NCI-H1417 (cell line): ENCODE measurements at regions not wholly inside any gene's neighbourhood (a gene's known extent, or its start where the extent isn't known, plus 50 kb on each side); places are given as distances from the start of the nearest gene placed in this dataset.
"Not testable (repeated sequence)": the region's sequence is repeated elsewhere in the genome, so short reads cannot be mapped to it uniquely, and the experiment has no call there.

Source experiments
- DNase-seq, 3 experiments: peaks; one replicate each; lab custom pipeline; 2025; lab: John Stamatoyannopoulos, UW

DNA sequence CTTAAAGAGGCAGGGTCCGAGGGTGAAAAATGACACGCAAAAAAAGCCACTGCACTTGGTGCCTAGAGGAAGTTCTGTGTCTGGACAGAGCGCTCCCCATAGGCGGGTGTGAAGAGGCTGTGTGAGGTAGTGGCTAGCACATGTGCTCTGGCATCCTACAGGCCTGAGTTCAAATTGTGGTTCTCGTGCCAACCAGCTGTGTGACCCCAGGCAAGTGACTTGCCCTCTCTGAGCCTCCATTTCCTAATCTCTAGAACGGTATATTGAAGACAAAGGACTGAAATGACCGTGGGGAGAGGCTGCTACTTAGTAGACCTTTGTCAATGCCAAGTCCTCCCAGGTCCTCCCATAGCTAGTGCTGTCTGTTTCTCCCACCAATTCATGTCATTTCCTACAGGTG lies 79.1 kb upstream of the MYL10 start:
- no peak for DNase-seq

DNA sequence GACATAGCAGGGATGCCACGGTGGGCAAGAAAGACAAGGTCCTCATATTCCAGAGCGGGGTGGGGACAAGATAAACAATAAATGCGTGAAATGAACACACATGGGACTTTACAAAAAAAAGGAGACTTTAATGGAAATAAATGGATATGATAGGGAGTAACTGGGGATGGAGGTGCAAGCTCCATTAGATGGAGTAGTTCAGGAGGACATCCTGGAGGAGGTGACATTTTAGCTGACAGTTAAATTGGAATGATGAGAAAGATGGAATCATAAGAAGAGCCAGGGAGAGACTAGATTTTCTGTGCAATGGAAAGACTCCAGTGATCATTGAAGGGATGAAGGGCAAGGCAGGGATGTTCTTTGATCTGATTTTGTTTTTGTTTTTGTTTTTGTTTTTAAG lies 83.6 kb upstream of the MYL10 start:
- no peak for DNase-seq

DNA sequence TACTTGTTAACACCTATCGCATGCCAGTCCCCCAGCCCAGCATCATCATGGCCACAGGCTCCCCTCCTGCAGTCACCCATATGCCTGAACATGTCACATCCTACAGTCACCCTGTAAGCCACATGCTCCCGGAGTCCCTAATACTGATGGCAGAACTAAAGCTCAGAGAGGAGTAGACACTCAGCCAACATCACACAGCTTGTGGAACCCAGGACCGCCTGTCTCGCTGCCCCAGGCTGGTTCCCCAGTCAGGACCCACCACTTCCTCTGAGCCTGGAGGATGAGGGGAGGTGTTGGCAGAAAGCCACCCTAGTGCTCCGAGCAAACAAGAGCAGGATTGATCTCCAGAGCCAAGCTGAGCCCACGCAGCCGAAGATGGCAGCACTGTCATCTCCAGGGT lies 85.0 kb upstream of the MYL10 start:
- no peak for DNase-seq

DNA sequence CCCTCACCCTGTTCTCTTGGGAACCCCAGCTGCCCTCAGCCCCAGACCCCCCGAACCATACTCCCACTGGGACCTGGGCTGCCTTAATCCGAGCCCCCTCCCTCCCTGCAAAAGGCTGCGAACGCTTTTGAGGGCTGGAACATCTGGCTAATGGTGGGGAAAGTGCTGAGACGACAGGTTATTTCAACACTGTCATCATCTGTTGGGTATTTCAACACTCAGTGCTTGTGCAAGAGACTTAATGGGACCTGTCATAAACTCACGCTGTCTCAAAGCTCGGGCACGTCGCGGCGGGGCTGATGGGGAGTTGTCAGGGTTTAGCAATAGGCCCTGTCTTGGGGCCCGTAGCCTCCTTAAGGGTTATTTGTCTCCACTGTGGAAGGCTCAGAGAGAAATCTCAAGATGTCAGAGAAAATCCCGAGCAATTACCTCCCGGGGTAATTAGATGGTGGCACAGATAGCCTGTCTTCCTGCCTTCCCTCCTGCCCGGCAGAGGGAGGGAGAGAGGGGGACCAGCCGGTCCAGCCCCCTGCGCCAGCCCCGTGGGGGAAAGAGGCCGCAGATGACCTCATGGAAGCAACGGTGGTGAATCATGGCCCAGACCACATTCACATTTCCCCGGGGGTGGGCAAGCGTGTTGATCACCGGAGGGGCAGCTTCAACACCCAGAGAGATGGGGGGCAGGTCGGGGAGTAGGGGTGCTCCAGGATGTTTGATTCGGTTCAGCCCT lies 88.7 kb upstream of the MYL10 start:
- DNase-seq = peak in 1 of 3 experiments; percentile 56

DNA sequence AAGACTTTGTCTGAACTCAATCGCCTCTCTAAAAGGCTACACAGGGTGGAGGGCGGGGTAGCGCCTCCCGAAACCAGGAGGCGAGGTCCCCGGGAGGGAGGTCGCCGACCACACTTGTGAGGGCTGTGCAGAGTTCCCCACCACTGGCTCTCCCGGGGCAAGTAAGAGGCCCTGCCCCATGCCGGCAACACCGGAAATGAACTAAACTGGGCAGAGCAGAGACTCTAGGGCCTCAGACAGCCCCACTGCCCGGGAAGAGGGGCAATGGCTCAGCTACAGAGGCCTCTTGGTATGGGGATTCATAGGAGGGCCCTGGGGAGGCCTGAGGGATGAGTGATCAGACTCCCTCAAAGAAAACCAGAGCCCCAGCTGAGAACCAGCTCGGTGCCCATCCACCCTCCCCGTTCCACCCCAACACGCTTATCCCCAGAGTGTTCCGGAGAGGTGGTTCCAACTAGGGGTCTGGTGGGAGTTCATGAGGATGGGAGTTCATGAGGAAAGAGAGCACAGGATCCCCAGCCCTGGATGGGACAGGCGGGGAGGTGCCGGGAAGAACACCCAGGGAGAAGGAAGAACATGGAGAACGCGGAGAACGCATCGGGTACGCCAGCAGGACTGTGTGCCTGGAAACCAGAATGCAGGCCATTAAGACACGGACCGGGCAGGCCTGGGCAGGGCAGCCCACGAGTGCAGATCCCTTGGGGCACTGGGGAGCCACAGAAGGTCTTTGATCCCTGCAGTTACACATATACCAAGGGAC lies 89.4 kb upstream of the MYL10 start:
- DNase-seq = no peak

DNA sequence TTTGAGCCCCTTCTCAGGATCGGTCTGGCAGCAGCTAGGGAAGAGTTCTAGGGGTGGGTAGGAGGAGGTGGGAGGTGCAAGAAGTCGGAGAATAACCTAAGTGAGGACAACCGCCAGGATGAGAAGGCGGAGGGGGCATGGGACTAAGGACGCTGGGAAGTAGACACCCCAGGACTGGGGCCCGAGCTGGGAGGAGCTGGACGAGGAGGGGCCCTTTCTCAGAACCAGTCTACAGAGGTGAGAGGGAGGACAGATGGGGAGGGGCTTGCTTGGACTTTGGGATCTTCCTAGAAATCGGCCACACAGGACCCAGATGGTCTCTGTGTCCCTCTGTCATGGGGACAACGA lies 90.0 kb upstream of the MYL10 start:
- no peak for DNase-seq

DNA sequence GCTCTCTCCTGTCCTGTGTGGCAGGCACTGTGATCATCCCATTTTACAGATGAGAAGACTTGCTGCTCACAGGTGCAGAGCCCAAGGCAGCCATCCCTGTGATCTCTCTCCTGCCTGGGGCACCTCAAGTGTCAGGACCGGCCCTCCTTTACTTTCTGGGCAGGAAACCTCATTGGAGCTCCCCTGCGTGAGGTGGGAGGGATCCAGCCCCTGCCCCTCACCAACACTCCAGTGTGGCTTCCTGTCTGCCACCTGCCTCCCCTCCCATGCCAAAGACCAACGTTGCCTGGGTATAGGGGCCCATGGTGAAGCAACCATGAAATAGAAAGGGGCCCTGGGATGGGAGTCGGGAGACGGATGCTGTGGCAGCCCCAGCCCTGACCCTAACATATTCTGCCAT lies 91.2 kb upstream of the MYL10 start:
- DNase-seq = no peak

DNA sequence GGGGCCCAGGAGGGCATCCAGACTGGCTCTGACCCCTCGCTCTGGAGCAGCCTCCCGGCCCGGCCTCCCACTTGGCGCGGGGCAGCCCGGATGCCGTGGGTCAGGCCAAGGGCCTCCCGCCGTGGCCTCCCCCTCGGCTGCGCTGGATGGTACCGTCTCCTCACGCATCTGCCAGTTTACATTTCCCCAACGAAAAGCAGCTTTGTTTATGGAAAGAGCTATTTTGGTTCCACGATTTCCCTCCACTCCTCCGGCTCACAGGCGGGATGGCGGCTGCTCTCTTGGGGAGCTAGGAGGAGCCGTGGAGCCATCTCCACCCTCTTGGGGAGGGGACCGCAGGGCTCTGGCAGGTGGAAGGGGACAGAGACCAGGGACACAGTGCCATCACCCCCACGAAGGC lies 93.2 kb upstream of the MYL10 start:
- no peak for DNase-seq

DNA sequence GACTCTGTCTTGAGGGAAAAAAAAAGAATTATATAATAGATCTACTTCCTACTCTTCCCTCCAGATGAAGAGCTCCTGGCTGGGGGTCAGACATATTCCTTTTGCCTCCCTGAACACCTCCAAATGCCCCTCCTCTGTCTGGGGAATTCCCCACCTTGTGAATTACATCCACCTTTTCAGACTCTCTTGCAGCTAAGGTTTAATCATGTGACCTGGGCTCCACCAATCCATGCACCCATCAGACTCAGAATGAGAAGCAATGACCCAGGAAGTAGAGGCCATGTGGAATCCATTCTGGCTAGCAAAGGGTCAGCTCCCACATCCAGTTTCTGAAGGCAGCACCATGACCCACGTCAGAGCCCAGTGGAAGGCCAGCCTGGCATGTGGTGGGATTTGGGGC lies 93.6 kb upstream of the CUX1 start:
- DNase-seq = no peak

DNA sequence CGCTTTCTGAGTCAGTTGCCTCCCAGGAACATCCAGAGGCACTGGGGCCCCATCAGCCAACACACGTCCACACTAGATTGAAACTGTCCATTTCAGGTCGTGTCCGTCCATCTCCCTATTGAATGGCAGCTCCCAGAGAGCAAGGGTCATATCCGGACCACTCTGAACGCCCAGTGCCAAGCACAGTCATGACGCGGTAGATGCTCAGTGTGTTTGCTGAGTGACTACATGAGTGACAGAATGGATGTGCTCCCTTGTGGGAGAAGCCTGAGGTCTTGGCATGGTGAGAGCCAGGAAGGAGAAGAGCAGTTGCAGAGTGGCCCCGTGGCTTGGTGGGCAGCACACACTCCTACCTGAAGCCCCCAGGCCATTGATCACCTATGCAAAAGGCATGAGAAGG lies 92.5 kb upstream of the CUX1 start:
- no peak for DNase-seq

DNA sequence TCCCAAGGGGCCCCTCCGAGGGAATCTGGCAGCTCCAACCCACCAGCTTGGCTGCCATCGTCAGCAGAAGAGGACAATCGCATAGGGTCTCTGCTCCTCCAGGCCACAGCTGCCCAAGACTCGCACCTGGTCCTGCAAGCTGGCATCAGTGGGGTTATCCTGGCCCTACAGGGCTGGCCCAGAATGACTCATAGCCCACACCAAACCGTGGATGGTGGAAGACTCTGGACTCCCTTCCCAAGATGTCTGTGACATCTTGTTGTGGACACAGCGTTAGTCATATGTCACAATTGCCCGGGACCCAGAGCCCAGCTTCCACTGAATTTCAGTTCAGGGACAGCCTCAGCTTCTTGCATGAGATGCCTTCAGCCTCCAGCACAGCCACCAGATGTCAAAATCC lies 91.5 kb upstream of the CUX1 start:
- no peak for DNase-seq

DNA sequence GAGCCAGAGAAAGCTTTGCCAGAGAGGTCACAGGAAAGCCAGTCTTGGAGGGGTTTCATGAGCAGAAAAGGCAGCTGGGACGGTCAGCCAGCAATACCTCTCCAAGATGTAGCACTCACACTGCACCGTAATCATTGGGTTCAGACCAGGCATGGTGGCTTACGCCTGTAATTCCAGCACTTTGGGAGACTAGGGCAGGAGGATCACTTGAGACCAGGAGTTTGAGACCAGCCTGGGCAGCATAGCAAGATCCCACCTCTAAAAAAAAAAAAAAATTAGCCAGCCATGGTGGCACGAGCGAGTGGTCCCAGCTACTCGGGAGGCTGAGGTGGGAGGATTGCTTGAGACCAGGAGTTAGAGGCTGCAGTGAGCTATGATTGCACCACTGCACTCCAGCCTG lies 90.2 kb upstream of the CUX1 start:
- DNase-seq = no peak

DNA sequence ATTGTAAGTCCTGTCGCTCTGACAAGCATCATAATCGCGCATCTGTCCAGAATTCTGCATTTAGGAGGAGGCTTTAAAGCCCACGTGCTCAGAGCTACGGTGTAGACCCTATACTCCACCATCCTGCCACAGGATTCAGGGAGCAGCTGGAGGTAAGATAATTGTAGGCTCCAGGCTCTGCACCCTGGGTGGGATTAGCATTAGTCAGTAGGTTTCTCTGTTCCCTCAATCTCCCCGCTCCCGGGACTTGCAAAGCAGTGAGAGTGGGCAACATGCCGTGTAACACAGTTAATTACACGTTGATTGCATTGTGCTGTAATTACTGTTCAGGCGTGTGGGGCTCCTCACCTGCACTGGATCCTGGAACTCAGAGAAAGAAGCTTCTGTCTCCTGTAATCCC lies 89.3 kb upstream of the CUX1 start:
- peak in 2 of 3 experiments; percentile 83 to 96 for DNase-seq

DNA sequence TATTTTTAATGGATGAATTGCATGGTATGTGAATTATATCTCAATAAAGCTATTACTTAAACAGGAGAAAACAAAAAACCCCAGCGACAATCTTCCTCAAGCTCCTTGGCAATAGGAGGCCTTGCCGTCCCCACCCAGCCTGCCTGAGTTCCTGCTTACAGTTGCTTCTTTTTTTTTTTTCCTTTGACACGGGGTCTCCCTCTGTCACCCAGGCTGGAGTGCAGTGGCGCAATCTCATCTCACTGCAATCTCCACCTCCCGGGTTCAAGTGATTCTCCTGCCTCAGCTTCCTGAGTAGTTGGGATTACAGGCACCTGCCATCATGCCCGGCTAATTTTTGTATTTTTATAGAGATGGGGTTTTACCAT lies 88.6 kb upstream of the CUX1 start:
- DNase-seq = not testable (repeated sequence)

DNA sequence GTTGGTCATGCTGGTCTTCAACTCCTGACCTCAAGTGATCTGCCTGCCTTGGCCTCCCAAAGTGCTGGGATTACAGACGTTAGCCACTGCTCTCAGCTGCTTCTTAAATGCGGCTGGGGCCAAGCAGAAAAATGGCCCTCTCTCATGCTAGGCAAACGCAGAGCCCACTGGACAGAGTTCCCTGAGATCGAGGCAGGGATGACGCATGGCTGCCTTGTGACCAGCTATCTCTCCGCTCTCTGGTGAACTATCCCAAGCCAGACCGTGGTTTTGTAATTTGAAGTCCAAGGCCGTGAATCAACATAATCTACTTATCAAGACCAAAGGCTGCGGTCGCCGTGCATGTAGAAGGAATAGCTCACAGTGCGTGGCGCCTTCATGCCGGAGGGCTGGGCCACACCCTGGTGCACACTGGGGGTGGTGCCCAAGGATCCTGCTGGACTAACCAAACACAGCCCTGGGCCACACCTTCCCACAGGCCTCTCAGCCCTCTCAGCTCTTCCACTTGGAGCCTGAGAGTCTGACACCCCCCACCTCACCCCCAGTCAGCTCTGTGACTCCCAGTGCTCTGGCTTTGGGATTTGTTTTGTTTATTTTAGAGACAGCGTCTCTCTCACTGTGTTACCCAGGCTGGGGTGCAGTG lies 88.1 kb upstream of the CUX1 start:
- peak in 1 of 3 experiments; percentile 32 for DNase-seq

DNA sequence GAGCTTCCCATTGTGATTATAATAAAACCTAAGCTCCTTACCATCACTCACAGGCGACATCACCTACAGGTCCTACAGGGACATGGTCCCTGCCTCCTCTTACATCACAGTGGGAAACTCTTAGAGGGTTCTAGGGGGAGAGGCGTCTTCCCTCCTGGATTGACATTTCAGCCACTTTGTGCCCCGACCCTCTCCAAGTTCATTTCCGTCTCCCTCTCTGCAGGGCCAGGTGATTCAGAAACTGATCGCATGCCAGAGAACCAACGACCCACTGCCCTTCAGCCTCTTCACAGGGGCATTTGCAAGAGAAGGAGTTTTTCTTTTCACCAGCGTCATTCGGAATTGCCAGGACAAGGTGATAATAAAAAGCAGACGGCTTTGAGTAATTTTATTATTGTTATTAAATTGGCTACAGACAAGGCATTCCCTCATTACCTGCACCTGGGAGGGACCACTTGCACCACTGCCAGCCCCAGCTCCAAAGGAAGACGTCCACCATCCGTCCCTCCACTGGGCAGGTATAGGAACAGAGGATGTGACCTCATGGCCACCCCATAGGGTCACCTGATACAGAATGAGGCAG lies 85.8 kb upstream of the CUX1 start:
- DNase-seq = no peak

DNA sequence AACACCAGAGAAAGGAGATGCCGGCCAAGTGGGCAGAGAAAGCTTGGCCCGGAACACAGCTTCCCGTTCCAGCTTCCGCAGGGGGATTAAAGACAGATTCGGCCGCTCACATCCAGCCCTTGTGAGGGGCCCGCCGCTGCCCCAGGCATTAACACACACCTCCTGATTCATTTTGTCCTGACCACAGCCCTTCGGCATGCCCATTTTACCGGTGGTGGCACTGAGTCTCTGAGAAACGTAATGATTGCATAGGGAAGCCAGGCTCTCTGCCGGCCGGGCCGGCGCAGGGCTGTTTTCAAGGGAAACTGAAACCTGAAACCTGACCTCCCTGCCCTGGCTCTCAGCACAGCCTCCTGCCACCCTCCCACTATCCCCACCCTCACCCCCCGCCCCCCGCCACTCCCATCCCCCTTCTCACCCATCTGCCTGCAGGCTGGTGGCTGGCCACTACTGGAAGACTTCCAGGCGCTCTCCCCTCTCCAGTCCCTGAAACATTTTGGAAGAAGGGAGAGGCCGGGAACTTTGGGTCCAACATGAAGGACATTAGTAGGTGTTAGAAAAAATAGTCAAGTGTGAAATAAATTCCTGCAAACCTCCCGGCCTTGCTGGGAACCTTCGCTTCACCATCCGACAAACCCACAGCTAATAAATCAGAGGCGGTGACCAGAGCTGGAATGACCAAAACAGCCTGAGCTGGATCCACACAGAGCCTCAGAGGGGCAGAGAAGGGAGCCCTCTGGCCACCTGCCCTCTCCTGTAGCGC lies 83.5 kb upstream of the CUX1 start:
- peak in 2 of 3 experiments; percentile 39 to 71 for DNase-seq

DNA sequence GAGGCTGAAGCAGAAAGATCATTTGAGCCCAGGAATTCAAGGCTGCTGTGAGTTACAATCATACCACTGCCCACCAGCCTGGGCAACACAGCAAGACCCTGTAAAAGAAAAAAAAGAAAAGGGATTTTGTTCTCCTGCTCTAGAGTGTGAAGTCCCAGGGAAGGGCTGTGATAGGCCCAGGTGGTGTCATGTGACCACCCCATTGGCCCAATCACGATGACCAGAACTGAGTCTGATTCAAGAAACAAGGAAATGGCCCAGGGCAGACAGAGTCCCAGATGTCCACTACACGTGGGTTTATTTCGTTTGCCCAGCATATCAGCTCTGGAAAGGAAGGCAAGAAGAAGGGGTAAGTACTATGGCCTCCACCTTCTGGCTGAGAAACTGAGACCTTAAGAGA lies 81.3 kb upstream of the CUX1 start:
- DNase-seq = no peak

DNA sequence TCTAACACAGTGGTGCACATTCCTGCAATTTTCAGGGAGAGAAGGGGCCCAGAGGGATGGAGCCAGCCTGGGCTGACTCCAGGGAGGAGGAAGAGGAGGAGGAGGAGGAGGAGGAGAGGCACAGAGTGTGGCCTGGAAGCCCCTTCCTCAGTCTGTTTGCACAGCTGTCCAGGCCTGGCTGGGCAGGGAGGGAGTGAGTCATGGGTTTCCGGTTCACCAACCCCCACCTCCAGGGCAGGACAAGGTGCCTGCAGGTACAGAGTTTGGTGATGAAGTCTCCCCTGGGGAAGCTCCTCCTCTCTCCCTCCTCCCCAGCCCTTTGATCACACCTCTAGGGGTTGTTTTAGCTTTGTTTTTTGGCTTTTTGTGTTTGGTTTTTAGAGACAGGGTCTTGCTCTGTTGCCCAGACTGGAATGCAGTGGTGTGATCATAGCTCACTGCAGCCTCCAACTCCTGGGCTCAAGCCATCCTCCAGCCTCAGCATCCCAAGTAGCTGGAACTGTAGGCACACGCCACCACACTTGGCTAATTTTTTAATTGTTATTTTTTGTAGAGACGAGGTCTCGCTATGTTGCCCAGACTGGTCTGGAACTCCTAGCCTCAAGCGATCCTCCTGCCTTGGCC lies 77.5 kb upstream of the CUX1 start:
- peak in 2 of 3 experiments; percentile 65 to 69 for DNase-seq

DNA sequence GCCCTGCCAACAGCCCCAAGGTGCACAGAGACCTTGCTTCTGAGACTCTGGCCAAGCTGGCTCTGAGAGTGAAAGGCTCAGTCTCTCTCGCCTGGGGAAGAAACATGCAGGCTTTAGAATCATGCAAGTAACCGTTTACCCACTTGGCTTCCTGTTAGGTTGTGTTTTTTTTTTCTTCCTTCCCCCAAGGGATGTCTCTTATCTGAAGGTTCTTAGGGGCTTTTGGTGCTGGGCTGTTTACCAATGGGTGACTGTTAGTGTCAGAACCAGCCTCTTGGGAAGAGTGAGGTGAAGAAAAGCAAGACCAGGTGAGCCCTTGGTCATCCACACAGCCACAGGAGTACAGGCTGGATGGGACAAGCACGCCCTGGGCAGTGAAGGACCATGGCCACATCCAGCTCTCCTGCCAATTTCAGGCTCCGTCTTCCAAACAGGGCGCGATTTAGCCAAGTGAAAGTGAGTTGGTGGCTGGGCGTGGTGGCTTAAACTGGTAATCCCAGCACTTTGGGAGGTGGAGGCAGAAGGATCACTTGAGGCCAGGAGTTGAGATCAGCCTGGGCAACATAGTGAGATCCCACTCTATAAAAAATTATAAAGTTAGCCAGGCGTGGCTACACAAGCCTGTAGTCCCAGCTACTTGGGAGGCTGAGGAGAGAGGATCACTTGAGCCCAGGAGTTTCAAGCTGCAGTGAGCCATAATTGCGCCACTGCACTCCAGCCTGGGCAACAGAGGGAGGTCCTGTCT lies 76.3 kb upstream of the CUX1 start:
- DNase-seq = no peak
